ENCODE measurements at regions not wholly inside any gene's neighbourhood (a gene's known extent, or its start where the extent isn't known, plus 50 kb on each side); places are given as distances from the start of the nearest gene placed in this dataset.

GRCh38 chr2:175687465-175687864 lies 314.6 kb downstream of the LNPK start:
- TF ChIP-seq GATA2 (IDR thresholded peaks at IDR 0.05; ENCODE audit: low read depth, low read length) (peak; percentile 99), GATA3 (IDR thresholded peaks at IDR 0.05; ENCODE audit: low read depth, low read length) (peak; percentile 99)

Measured in SH-SY5Y (cell line).